OCI-LY1 (cell line): ENCODE measurements at regions not wholly inside any gene's neighbourhood (a gene's known extent, or its start where the extent isn't known, plus 50 kb on each side); places are given as distances from the start of the nearest gene placed in this dataset.

Experiments
- H2AFZ ChIP-seq: fragments of 200-600 bp; sonication (generic), shearing (Covaris generic); 2 replicates; pipeline ENCODE4 v1.6.0; 2014; ENCODE audit warnings: antibody characterized with exemption, mild to moderate bottlenecking, low read length
- H3F3A ChIP-seq: fragments of 200-600 bp; sonication (generic), shearing (Covaris generic); 2 replicates; pipeline ENCODE4 v1.6.0; 2014; ENCODE audit warnings: mild to moderate bottlenecking, antibody characterized with exemption, low read length, moderate library complexity; ENCODE audit not compliant: insufficient read depth
- H3K27ac ChIP-seq: fragments of 200-600 bp; sonication (generic); 2 replicates; pipeline ENCODE4 v1.5.1; 2014; ENCODE audit warnings: low read length, mixed run types, mild to moderate bottlenecking, low read depth; ENCODE audit not compliant: poor library complexity, severe bottlenecking
- H3K27me3 ChIP-seq: fragments of 200-600 bp; sonication (generic); 2 replicates; pipeline ENCODE4 v1.6.0; 2014; ENCODE audit warnings: antibody characterized with exemption, mild to moderate bottlenecking, low read length, moderate library complexity; ENCODE audit not compliant: insufficient read depth
- H3K36me3 ChIP-seq: fragments of 200-600 bp; sonication (generic); 2 replicates; pipeline ENCODE4 v1.6.1; 2014; ENCODE audit warnings: mild to moderate bottlenecking, antibody characterized with exemption, low read length, moderate library complexity, mixed read lengths; ENCODE audit not compliant: insufficient read depth
- H3K4me1 ChIP-seq: fragments of 200-600 bp; sonication (generic); 2 replicates; pipeline ENCODE4 v1.5.1; 2014; ENCODE audit warnings: mild to moderate bottlenecking, low read length, moderate library complexity; ENCODE audit not compliant: insufficient read depth, severe bottlenecking
- H3K4me2 ChIP-seq: fragments of 200-600 bp; sonication (generic), shearing (Covaris generic); 2 replicates; pipeline ENCODE4 v1.6.1; 2014; ENCODE audit warnings: low read length
- H3K4me3 ChIP-seq: fragments of 200-600 bp; sonication (generic); 2 replicates; pipeline ENCODE4 v1.5.1; 2014; ENCODE audit warnings: low read length, low read depth, mild to moderate bottlenecking, mixed read lengths; ENCODE audit not compliant: poor library complexity, severe bottlenecking
- H3K79me2 ChIP-seq: fragments of 200-600 bp; shearing (Covaris generic); 2 replicates; pipeline ENCODE4 v1.6.1; 2016; ENCODE audit warnings: mixed run types, low read length, mixed read lengths; ENCODE audit not compliant: insufficient read depth
- H3K9ac ChIP-seq: fragments of 200-600 bp; sonication (generic), shearing (Covaris generic); 2 replicates; pipeline ENCODE4 v1.6.1; 2014; ENCODE audit warnings: mild to moderate bottlenecking, low read length, mixed read lengths
- H3K9me2 ChIP-seq: fragments of 200-600 bp; sonication (generic), shearing (Covaris generic); 2 replicates; pipeline ENCODE4 v1.6.1; 2014; ENCODE audit warnings: low read depth, mild to moderate bottlenecking, low read length, mixed read lengths
- H3K9me3 ChIP-seq: fragments of 200-600 bp; shearing (Covaris generic); 2 replicates; pipeline ENCODE4 v1.6.1; 2014; ENCODE audit warnings: low read length, mixed read lengths
- H4K20me1 ChIP-seq: fragments of 200-600 bp; sonication (generic), shearing (Covaris generic); 2 replicates; pipeline ENCODE4 v1.6.0; 2016; ENCODE audit warnings: mild to moderate bottlenecking, low read length; ENCODE audit not compliant: insufficient read depth
- CTCF ChIP-seq: fragments of 200-600 bp; sonication (generic), shearing (Covaris generic); IDR thresholded peaks from 2 replicates; pipeline ENCODE4 v1.5.1; 2017; ENCODE audit warnings: mild to moderate bottlenecking, antibody characterized with exemption, low read length, moderate library complexity, mixed read lengths
- EZH2 ChIP-seq: fragments of 200-600 bp; sonication (generic), shearing (Covaris generic); IDR thresholded peaks from 2 replicates; pipeline ENCODE4 v1.8.0; 2017; ENCODE audit warnings: borderline replicate concordance, mixed run types, mild to moderate bottlenecking, antibody characterized with exemption, low read length, moderate library complexity, mixed read lengths

DNA sequence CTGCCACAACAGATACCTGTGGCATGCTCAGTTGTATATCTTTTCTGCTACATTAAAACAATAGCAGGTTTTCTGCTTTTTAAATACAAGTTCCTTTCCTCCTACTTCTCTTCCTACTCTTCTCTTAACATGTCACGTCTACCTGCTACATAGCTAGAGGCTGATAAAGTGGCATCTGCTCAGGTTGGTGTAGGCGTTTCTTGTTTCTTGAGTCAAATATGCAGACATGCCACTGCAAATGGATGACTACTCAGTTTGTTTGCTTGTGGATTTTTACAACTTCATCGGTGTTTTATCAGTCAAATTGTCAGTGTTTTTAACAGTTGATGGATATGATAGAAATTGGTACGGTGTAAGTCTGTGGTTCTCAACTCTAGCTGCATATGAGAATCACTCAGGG is 525.7 kb downstream of the TLE4 start:
- TF ChIP-seq CTCF (no peak), EZH2 (no peak)
- H3K4me3 ChIP-seq: no peak overlapping the region
- no peaks in the 10 kb centered on the region for H3K36me3 ChIP-seq
- H3K9me2 ChIP-seq: no peaks in the 10 kb centered on the region
- no peaks in the 10 kb centered on the region for H3K27me3 ChIP-seq
- H3K27ac ChIP-seq: no peak overlapping the region
- no peaks in the 10 kb centered on the region for H3F3A ChIP-seq
- no peak overlapping the region for H3K4me2 ChIP-seq
- H4K20me1 ChIP-seq: no peaks in the 10 kb centered on the region
- no peak overlapping the region for H3K9ac ChIP-seq
- no peaks in the 10 kb centered on the region for H3K79me2 ChIP-seq
- H3K4me1 ChIP-seq: no peaks in the 10 kb centered on the region
- H2AFZ ChIP-seq: no peak overlapping the region
- H3K9me3 ChIP-seq: no peaks in the 10 kb centered on the region

- Histone ChIP-seq H2AFZ (no peak overlapping the region), H3K4me2 (no peak overlapping the region), H3K27me3 (no peaks in the 10 kb centered on the region), H3K36me3 (no peaks in the 10 kb centered on the region), H3F3A (no peaks in the 10 kb centered on the region), H3K4me3 (no peak overlapping the region), H3K9me3 (no peaks in the 10 kb centered on the region), H4K20me1 (no peaks in the 10 kb centered on the region), H3K27ac (no peak overlapping the region), H3K79me2 (no peaks in the 10 kb centered on the region), H3K9me2 (no peaks in the 10 kb centered on the region), H3K9ac (no peak overlapping the region), H3K4me1 (no peaks in the 10 kb centered on the region)
- TF ChIP-seq CTCF (no peak), EZH2 (no peak)
Observed at GRCh38 chr9:80094176-80094771, 522.5 kb downstream of the TLE4 start.

DNA sequence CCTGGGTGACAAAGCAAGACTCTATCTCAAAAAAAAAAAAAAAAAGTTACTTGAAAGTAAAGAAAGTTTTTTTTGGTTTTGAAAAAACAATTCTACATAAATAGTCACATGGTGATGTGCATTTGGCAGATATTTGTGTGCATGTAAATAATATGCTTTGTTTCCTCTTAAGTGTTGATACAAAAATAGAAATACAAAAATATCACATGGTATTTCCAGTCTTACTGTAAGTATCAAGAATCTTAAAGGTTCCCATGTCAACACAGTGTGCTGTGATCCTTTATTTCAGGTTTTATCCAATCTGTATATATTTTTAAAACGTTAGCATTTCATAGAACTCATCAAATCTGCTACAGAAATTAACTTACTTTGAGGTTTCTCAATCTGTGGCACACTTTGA is 521.9 kb downstream of the TLE4 start:
- Histone ChIP-seq H4K20me1 (no peaks in the 10 kb centered on the region), H3K79me2 (no peaks in the 10 kb centered on the region), H3K9ac (no peak overlapping the region), H3K36me3 (no peaks in the 10 kb centered on the region), H3K9me2 (no peaks in the 10 kb centered on the region), H3K27ac (no peak overlapping the region), H2AFZ (no peak overlapping the region), H3K27me3 (no peaks in the 10 kb centered on the region), H3K4me2 (no peak overlapping the region), H3K4me1 (no peaks in the 10 kb centered on the region), H3F3A (no peaks in the 10 kb centered on the region), H3K9me3 (no peaks in the 10 kb centered on the region), H3K4me3 (no peak overlapping the region)
- TF ChIP-seq CTCF (no peak), EZH2 (no peak)
